ENCODE measurements at regions not wholly inside any gene's neighbourhood (a gene's known extent, or its start where the extent isn't known, plus 50 kb on each side); places are given as distances from the start of the nearest gene placed in this dataset.

- Histone ChIP-seq H2BK15ac (ENCODE audit: low read depth, low read length) (no peak overlapping the region), H3K18ac (ENCODE audit: low read depth, low read length) (no peak overlapping the region), H3K27ac (ENCODE audit: insufficient read depth, low read length) (no peak overlapping the region), H2BK120ac (ENCODE audit: low read depth, low read length) (no peak overlapping the region), H3K27me3 (ENCODE audit: control insufficient read depth, insufficient read depth, low read length) (no peaks in the 10 kb centered on the region), H3K14ac (replicated peaks; ENCODE audit: low read depth, low read length) (no peak overlapping the region), H3K36me3 (ENCODE audit: control insufficient read depth, insufficient read depth, low read length) (no peaks in the 10 kb centered on the region), H3K79me1 (ENCODE audit: low read depth in 1 of 2, low read length in 2 of 2) (no peaks in the 10 kb centered on the region), H2BK5ac (ENCODE audit: low read depth, low read length, poor library complexity, severe bottlenecking) (no peak overlapping the region), H3K56ac (ENCODE audit: extremely low read depth, insufficient read depth, low read length) (no peak overlapping the region), H3K4me2 (ENCODE audit: low read depth, low read length) (no peak overlapping the region), H3K4me3 (ENCODE audit: insufficient read depth, low read depth, low read length) (no peak overlapping the region), H3K4ac (ENCODE audit: low read depth, low read length) (no peak overlapping the region), H3K9ac (ENCODE audit: low read depth, low read length) (no peak overlapping the region), H4K5ac (ENCODE audit: low read depth, low read length) (no peak overlapping the region), H4K91ac (ENCODE audit: insufficient read depth, low read depth, low read length) (no peak overlapping the region), H3K9me1 (ENCODE audit: insufficient read depth, low read length) (no peaks in the 10 kb centered on the region), H2AK9ac (replicated peaks; ENCODE audit: low read depth, low read length, poor library complexity) (no peak overlapping the region), H2BK20ac (ENCODE audit: low read depth, low read length) (no peak overlapping the region), H2AK5ac (ENCODE audit: low read depth, low read length) (peak overlapping the region; percentile 20; the same call in 1 of the 2 replicates), H4K20me1 (ENCODE audit: insufficient read depth, low read length) (no peaks in the 10 kb centered on the region), H3K4me1 (ENCODE audit: control insufficient read depth, insufficient read depth, low read length) (no peaks in the 10 kb centered on the region), H4K8ac (ENCODE audit: low read depth in 2 of 2, low read length in 2 of 2) (no peak overlapping the region), H2AFZ (replicated peaks; ENCODE audit: low read length, poor library complexity) (no peak overlapping the region), H3K9me3 (ENCODE audit: control insufficient read depth, insufficient read depth, low read length) (no peaks in the 10 kb centered on the region), H3K23ac (ENCODE audit: low read depth, low read length) (no peak overlapping the region)
- dilution Hi-C loops (cut with HindIII; ENCODE audit: low sequenced_read_pairs, unreplicated experiment): no loop called here
- CTCF ChIA-PET: no interaction called here
- BruUV-seq (replicated peaks): no TSS peak
- in situ Hi-C loops (cut with MboI; ENCODE audit: low sequenced_read_pairs): no loop called here
- DNase-seq (no peak), ATAC-seq (ENCODE audit: low read depth) (no peak)
- WGBS, 2 experiments (ENCODE audit: extremely low coverage in 2 of 2, insufficient read length in 1 of 2): no CpG with 5 or more reads among the region's 3 CpGs
- POLR2A ChIA-PET (ENCODE audit: unreplicated experiment): no interaction called here
- TF ChIP-seq MAZ (IDR thresholded peaks at IDR 0.05; ENCODE audit: borderline replicate concordance, low read depth, low read length) (no peak), SMC3 (IDR thresholded peaks at IDR 0.05; ENCODE audit: low read depth, low read length) (no peak), CEBPB (IDR thresholded peaks at IDR 0.05; ENCODE audit: low read depth, low read length) (no peak), CTCF (conservative IDR thresholded peaks at IDR 0.05; ENCODE audit: low read depth, low read length) (no peak), POLR2A (IDR thresholded peaks at IDR 0.05; ENCODE audit: low read depth, low read length) (no peak), FOS (IDR thresholded peaks at IDR 0.05; ENCODE audit: low read depth, low read length) (no peak), RAD21 (IDR thresholded peaks at IDR 0.05; ENCODE audit: low read length) (no peak), BHLHE40 (IDR thresholded peaks at IDR 0.05; ENCODE audit: low read depth, low read length) (no peak), NFE2L2 (IDR thresholded peaks at IDR 0.05; ENCODE audit: low read depth, low read length) (no peak), MXI1 (IDR thresholded peaks at IDR 0.05; ENCODE audit: borderline replicate concordance, low read depth, low read length) (no peak)
- intact Hi-C loops (cut with micrococcal nuclease): no loop called here
These were observed 256.5 kb downstream of the OSR1 start for GRCh38 chr2:19101968-19102367.

Data from IMR-90 (cell line).